ENCODE measurements at regions not wholly inside any gene's neighbourhood (a gene's known extent, or its start where the extent isn't known, plus 50 kb on each side); places are given as distances from the start of the nearest gene placed in this dataset.

DNA sequence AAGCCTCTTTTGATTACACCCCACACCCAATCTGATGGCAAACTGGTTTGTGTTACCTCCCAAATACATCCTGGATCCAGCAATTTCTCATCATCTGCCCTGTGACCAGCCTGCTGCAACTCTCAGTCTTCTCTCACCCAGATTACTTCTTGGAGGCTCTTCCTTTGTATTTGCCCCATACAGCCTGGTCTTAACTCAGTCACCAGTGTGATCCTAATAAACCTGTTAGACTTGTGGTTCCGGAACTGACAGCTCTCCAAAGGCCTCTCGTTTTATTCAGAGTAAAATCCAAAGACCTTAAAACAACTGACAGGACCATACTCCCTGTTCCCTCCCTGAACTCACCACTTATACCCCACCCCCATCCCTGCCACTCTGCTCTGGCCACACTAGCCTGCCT is 228.2 kb upstream of the PAPPA start:
- no peak overlapping the region for H3K4me3 ChIP-seq
- DNase-seq (no peak), ATAC-seq (ENCODE audit: low FRiP score in 2 of 2) (no peak)
- H3K36me3 ChIP-seq, result no peaks in the 10 kb centered on the region
- no peaks in the 10 kb centered on the region for H3K4me1 ChIP-seq
- H3K9me3 ChIP-seq, result no peaks in the 10 kb centered on the region
- no peaks in the 10 kb centered on the region for H3K27me3 ChIP-seq
- TF ChIP-seq POLR2AphosphoS5 (IDR thresholded peaks at IDR 0.05), result no peak
- TF ChIP-seq, protein P1, sequence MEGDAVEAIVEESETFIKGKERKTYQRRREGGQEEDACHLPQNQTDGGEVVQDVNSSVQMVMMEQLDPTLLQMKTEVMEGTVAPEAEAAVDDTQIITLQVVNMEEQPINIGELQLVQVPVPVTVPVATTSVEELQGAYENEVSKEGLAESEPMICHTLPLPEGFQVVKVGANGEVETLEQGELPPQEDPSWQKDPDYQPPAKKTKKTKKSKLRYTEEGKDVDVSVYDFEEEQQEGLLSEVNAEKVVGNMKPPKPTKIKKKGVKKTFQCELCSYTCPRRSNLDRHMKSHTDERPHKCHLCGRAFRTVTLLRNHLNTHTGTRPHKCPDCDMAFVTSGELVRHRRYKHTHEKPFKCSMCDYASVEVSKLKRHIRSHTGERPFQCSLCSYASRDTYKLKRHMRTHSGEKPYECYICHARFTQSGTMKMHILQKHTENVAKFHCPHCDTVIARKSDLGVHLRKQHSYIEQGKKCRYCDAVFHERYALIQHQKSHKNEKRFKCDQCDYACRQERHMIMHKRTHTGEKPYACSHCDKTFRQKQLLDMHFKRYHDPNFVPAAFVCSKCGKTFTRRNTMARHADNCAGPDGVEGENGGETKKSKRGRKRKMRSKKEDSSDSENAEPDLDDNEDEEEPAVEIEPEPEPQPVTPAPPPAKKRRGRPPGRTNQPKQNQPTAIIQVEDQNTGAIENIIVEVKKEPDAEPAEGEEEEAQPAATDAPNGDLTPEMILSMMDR (IDR thresholded peaks at IDR 0.05), result no peak
- no peak for TF ChIP-seq POLR2A (IDR thresholded peaks at IDR 0.05)
- no peak for TF ChIP-seq EP300 (IDR thresholded peaks at IDR 0.05)
- no peak overlapping the region for H3K27ac ChIP-seq
- 23 to 67% methylated on average over 2 of the region's 2 CpGs for WGBS, 2 donors

DNA sequence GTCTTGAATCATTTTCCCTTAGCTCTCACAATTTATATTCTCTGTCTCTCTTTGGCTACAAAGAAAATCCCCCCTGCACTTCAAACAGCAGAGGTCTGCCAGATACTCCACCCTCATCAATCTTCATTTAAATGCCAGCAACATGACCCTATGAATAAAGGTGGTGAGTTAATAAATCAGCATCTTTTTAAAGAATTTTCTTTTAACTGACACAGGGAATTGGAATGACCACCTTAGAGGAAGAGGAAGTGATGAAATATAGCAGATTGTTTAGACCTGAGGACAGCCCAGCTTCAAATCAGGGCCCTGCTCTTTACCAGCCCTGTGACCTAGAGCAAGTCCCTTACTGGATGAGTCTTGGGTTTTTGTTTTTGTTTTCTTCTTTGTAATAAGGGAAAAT is 223.1 kb upstream of the PAPPA start:
- Histone ChIP-seq H3K9me3 (no peaks in the 10 kb centered on the region), H3K27me3 (no peaks in the 10 kb centered on the region), H3K4me1 (no peaks in the 10 kb centered on the region), H3K4me3 (no peak overlapping the region), H3K27ac (no peak overlapping the region), H3K36me3 (no peaks in the 10 kb centered on the region)
- TF ChIP-seq POLR2A (IDR thresholded peaks at IDR 0.05) (no peak), EP300 (IDR thresholded peaks at IDR 0.05) (no peak), POLR2AphosphoS5 (IDR thresholded peaks at IDR 0.05) (no peak)
- TF ChIP-seq, protein P1 (IDR thresholded peaks at IDR 0.05), result no peak
- no peak for DNase-seq
- ATAC-seq (ENCODE audit: low FRiP score in 2 of 2), result no peak

DNA sequence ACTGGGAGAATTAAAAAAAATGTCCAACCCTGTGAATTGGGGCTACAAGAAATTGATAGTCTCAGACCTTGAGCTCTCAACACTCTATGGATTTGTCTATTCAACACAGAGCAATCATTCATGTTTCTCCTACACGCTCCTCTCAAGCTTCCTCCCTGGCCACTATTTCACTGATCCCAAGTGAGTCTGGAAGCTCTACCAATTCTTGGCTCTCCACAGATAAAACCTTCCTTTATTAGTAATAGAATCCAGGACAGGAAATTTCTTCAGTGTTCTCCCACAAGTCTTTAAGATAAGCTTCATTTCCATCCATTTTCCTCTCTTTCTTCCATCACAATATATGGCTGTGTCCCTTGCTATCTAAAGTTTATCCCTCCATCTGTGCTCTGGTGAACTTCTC is 215.1 kb upstream of the PAPPA start:
- TF ChIP-seq POLR2AphosphoS5 (IDR thresholded peaks at IDR 0.05) (no peak), POLR2A (IDR thresholded peaks at IDR 0.05) (no peak)
- TF ChIP-seq, protein P1 (IDR thresholded peaks at IDR 0.05), result no peak
- no peaks in the 10 kb centered on the region for H3K27me3 ChIP-seq
- peak in 1 of 2 donors; percentile 64 for ATAC-seq (ENCODE audit: low FRiP score in 2 of 2)
- no peaks in the 10 kb centered on the region for H3K36me3 ChIP-seq
- H3K27ac ChIP-seq, result no peak overlapping the region
- H3K9me3 ChIP-seq, result no peaks in the 10 kb centered on the region
- 81 to 91% methylated on average over 1 of the region's 1 CpG for WGBS, 2 donors
- DNase-seq, result no peak
- H3K4me3 ChIP-seq, result no peak overlapping the region
- peaks cover 0 to 3% (median 0%) of the 10 kb centered on the region in 4 donors for H3K4me1 ChIP-seq

DNA sequence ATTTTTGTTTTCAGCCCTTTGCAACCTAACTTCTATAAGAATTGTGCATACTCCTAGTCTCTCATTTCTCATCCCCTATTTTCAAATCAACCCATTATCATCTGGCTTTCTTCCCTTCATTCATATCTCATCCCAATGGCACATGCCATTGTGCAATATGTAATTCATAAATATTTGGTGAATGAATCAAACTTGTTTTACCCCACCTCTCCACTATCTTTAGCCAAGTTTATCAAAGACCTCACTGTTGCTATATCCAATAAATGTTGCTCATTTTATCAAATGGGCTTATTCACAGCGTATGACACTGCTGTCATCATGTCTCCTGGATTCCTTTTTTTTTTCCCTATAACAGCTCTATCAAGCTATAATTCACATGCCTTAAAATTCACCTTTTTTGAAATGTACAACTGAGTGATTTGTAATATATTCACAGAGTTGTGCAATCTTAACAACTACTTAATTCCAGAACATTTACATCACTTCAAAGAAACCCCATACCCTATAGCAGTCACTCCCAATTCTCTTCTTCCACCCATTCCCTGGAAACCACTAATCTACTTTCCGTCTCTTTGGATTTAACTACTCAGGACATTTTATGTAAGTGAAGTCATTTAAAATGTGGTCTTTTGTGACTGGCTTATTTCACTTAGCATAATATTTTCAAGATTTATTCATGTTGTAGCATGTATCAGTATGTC is 214.4 kb upstream of the PAPPA start:
- Histone ChIP-seq H3K4me3 (no peak overlapping the region), H3K9me3 (no peaks in the 10 kb centered on the region), H3K27ac (no peak overlapping the region), H3K36me3 (no peaks in the 10 kb centered on the region), H3K4me1 (peaks cover 0 to 8% (median 0%) of the 10 kb centered on the region in 4 donors), H3K27me3 (no peaks in the 10 kb centered on the region)
- TF ChIP-seq, protein P1 (IDR thresholded peaks at IDR 0.05), result no peak
- TF ChIP-seq POLR2AphosphoS5 (IDR thresholded peaks at IDR 0.05), result no peak
- no peak for DNase-seq
- peak in 1 of 2 donors; percentile 77 for ATAC-seq (ENCODE audit: low FRiP score in 2 of 2)
- 88 to 90% methylated on average over 2 of the region's 2 CpGs for WGBS, 2 donors

Measured in upper lobe of left lung (tissue), 6 donors.